GM18507 (cell line): ENCODE measurements at regions not wholly inside any gene's neighbourhood (a gene's known extent, or its start where the extent isn't known, plus 50 kb on each side); places are given as distances from the start of the nearest gene placed in this dataset.
"Not testable (repeated sequence)": the region's sequence is repeated elsewhere in the genome, so short reads cannot be mapped to it uniquely, and the experiment has no call there.

Experiments
- DNase-seq: peaks from one replicate; pipeline ENCODE4 v3.0.0; 2011; ENCODE audit warnings: low read depth; ENCODE audit not compliant: insufficient read length; ENCODE audit errors: extremely low spot score
- FAIRE-seq: peaks from 2 replicates; lab custom pipeline; 2011; peaks lifted over from hg19 to GRCh38; lab: Jason Lieb, UNC

DNA sequence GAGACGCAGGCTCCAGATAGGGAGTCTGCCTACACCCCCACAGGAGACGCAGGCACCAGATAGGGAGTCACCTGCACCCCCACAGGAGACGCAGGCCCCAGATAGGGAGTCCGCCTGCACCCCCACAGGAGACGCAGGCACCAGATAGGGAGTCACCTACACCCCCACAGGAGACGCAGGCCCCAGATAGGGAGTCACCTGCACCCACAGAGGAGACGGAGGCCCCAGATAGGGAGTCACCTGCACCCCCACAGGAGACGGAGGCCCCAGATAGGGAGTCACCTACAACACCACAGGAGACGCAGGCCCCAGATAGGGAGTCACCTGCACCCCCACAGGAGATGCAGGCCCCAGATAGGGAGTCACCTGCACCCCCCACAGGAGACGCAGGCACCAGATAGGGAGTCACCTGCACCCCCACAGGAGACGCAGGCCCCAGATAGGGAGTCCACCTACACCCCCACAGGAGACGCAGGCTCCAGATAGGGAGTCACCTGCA, 77.2 kb upstream of the PPP2R2D start:
- DNase-seq, FAIRE-seq: not testable (repeated sequence)

DNA sequence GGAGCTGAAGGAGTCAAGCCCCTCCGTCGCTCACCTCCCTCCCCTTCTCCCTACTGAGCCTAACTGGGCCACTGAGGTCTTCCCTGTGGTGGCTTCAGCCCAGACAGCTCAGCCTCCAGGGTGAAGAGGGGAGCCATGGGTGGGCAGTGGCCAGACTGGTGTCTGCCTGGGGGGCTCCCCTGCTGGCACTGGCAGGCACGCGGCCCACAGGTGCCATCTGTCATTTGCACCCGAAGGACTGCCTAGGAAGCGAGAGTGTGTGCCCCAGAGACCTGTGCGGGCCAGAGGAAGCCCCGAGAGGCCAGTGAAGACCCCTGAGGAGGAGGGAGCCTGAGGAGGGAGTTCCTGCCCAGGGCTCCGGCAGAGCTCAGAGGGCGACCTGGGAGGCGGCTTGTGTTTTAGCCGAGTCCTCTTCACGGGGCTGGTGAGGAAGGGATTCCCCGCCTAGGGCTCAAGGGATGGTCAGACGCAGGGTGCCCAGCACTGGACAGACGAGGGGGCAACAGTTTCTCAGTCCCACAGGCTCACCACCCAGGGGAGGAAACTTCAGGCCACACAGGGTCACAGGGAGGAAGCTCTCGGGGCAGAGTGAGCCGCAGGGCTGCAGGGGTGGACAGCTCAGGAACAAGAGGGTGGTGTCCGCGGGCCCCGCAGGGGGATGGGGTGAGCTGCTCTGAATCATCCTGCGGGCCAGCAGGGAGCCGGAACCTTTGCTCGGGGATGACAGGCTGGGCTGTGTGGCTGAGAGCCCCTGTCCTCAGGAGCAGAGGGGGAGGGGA, 76.2 kb upstream of the PPP2R2D start:
- FAIRE-seq, result no peak

DNA sequence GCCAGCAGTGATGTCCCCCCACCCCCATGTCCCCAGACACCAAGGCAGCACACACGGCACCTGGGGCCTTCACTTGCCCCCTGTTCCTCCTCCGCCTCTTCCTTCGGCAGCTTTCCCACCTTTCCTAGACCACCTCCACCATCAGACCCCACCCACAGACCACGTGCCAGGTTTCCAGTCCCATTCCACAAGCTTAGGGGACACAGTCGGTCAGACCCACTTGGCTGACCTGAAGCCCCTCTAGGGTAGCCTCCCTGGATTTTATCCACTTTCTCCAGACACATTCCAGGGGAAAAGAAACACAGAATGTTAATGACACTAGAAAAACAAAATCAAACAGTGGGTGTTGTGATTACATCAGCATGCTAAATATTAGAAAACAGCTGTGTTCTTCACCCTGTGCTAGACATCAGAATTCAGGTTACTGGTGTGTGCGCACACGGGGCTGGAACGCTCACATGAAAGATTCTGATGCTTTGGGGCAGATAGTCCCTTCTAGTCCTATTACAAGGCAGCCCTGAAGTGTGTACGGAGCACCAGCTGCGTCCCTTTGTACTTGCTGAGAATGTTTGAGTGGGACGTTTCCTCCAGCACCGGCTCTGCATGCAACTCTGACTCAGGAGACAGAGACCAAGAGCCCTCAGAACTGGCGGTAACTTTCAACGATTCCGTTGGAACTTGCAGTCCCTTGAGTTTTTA, 75.5 kb upstream of the PPP2R2D start:
- DNase-seq, result no peak
- FAIRE-seq, result no peak

More for the DNA sequence above, 76.2 kb upstream of the PPP2R2D start:
- DNase-seq, result no peak

DNA sequence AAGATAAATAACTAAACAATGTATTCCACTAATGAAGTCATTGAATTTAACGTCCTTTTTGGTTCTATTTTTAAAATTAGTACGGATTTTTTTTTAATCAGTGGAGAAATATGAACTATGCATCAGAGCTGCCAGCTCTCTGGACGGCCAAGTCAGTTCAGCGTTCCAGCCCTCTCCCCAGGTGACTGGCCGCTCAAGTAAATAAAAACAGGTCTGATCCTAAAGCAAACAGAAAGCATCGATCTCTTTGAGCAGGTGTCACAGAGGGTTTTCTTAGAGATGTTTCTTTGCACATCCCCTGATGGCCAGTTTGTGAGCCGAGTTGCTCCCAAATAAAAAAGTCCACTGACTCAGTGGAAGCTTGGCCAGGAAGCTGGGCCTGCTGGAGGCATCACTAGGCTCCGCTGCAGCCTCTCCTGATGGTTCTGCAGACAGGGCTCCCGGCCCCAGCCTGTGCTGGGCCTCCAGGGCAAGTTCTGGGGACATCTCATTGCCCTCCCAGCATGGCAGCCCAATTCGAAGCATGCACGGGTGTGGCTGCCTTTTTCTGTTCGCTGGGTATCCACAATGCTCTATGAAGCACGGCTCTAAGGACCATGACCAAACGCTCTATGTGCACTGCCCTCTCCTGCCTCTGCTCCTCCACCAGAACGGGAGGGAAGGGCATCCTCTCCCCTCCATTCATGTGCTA, 74.7 kb upstream of the PPP2R2D start:
- FAIRE-seq, result no peak
- no peak for DNase-seq

DNA sequence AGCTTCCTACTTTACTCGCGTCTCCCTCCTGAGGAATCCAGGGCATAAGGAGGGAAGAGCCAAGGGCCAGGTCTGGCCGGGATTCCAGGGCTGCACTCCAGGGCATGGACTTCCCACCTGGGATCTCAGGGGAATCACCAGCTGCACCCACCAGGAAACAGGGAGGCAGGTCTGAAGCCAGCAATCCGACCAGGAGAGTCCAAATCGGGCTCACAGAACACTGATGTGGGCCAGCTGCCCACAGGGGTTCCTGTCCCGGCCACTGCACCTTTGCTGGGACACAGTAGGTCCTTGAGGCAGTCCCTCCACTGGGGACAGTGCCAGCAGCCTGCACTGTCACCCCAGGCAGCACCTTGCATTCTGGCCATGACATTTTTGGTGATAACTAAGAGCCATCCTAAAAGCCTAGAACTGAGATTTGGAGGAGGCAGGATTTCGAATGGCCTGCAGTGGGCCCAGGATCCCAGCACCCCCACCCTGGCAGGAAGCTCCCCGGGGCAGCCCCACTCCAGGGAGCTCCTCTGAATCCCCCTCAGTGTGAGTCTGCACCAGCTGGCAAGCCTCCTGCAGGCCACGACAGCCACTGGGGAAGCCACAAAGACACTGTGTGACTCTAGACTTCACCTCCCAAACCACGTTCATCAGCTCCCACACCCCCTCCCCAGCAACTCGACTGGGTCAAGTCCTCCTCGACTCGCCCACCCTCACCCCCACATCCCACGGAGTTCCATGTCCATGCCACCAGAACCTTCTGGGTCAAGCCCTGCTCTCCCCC, 71.5 kb upstream of the PPP2R2D start:
- FAIRE-seq, result no peak
- DNase-seq, result no peak

DNA sequence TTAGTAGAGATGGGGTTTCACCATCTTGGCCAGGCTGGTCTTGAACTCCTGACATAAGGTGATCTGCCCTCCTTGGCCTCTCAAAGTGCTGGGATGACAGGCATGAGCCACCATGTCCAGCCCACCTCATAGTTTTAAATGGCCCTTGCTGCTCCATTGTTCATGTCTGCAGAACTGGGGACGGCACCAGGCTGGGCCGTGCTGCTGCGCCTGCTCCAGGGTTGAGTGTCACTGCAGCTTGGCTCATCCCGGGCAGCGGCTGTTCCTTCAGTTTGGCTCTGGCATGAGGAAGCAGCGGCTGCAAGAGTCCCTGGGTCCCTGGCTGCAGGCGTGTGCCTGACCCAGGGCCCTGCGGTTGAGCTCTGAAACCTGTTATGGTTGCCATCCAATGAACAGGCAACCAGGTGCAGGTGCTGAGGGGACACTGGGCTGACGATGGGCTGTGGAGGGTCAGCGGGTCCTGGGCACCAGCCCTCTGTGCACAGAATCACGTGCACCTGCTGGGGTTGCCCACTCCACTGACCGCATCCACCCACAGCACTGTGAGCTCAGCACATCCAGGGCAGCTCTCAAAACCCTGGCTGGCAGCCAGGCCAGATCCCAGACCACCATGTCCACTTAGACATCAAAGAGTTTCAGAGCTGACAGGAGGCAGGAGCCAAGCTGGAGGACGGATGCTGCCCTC, 70.2 kb upstream of the PPP2R2D start:
- FAIRE-seq, result no peak
- no peak for DNase-seq

DNA sequence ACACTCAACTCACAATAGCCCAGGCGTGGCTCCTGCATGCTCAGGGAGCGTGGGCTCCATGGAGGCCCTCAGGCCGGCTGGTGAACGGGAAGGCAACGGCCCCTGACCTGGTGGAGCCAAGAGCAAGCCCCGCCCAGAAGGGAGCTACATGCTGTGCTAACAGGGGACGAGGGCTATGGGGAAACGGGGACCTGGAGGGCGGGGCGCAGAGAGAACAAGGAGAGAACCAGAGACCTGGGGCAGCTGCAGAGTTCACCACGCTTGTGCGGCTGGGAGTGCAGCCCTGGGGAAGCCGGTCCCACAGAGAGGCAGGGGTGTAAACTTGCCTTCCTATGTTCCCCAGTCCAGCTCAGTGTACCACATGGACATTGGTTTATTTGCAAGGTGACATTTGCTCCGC, 69.2 kb upstream of the PPP2R2D start:
- FAIRE-seq, result no peak

DNA sequence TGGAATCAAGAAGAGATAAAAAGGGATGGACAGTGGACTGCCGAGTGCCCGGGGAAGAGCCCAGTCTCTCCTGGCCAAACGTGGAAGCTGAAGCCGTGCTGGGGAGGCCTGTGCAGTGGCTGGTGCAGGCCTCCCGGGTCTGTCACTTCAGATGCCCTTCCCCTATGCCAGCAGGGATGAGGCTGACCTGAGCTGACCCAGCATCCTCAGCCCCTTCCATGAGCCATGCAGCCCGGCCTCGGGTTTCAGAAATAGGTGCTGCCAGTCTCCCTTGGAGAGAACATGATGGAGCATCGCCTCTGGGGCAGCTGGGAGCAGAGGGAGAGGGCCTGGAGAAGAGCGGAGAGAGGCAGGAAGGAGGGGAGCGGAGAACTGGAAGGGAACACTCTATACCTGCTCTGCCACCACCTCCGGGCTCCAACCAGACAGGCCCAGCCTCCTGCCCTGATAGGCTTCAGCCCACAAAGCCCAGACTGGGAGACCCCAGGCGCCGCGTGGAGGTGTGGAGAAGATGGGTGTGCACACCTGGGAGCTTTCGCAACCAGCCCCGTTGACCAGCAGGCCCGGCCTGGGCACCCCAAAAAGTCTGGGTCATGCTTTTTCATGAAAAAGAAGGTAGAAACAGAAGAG, 68.6 kb upstream of the PPP2R2D start:
- no peak for FAIRE-seq
- no peak for DNase-seq

More for the DNA sequence above, 69.2 kb upstream of the PPP2R2D start:
- no peak for DNase-seq

DNA sequence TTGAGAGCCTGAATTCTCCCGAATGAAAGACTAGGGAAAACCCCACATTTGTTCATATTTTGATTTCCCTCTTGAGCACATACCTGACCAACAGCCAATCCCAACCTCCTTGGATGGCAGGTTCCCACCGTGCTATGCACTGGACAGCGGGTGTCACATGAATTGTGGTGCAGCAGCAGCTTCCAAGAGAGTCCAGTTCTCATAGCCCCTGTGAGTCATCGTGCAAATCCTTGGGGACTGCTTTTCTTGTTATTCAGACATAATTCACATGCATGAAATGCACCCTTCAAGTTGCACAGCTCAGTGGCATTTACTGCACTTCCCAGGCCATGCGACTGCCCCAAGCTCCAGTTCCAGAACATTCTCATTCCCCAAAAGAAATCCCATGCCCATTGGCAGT, 67.8 kb upstream of the PPP2R2D start:
- FAIRE-seq (no peak), DNase-seq (no peak)

DNA sequence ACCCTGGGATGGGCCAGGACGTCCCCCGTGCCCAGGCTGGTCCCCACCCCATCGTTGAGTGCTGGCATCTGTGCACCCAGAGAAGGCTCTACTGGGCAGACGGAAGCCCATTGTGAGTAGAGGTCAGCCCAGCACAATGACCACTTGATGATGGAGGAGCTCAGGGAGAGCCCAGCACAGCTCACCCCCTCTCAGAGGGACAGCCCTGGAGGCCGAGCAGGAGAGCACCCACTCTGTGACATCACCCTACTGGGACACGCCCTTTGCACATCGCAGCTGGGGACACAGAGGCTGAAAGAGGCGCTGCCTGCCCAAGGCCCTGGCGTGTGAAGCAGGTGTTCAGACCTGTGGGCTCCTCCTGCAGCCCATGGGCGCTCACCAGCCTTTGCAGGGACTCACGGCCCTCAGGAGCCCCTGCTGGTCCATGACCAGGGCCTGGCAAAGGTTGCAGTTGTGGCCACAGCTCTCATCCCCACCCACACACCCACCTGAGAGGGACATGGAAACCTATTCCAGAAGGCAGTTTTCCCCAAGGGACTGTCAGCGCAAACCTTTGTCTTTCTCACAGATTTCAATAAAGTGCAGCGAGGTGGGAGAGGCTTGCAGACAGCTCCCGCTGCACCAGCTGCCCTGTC, 67.2 kb upstream of the PPP2R2D start:
- no peak for DNase-seq
- no peak for FAIRE-seq

DNA sequence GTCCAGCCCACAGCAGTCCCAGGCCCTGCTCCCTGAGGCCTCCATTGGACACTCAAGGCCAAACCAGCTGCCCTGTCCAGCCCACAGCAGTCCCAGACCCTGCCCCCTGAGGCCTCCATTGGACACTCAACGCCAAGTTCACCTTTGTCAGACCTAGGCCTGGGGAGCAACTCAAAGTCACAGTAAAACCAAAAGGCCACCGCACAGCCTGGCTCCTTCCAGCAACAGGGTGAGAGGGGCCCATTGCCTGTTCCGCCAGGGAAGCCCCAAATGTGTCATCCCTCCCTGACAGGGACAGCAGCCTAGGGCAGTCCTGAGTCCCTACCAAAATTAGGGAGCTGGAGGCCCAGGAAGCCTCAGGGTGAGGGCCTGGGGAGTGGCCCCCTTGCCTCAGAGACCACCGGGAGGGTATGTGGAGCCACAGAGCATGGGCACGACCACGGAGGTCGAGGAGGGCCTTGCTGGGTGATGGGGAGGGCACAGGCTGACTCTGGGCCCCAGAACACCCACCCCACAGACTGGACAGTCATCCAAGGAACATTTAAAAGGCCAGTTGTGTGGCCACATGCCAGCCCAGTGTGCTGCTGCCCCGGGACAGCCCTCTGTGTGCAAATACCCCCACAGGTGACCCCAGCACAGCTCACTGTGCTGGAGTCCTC, 66.5 kb upstream of the PPP2R2D start:
- DNase-seq (no peak), FAIRE-seq (no peak)

DNA sequence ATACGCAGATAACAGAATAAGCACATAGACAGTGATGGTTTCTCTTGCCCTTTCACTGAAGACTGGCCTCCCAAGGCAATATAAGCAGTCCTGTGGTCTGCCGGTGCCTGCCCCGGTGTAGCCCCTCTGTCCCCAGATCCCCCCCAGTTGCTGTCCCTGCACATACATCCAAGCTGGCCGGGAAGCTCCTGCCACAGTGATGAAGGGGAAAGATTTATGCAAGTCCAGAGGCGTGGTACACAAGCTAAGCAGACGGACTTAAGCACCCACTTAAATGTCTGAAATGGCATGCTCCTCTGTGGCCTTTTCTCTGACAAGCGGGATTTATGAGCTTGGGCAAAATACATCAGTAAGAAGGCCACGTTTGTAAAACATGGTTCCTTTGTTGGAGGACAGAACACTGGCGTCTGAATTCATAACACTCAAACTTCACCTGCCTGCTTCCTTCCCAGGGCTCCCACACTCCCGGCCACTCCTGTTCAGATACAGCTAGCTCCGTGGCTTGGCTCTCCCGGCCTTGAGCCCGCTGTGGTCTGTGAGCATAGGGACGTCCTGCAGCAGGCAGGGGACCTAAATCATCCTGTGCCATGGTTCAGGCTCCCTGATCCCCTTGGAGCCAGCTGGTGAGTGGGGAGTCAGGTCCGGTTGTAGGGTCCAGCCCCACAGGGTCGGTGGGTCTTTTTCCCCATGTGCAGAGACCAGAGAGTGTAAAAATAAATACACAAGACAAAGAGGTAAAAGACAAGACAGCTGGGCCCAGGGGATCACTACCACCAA, 61.7 kb upstream of the PPP2R2D start:
- no peak for DNase-seq
- FAIRE-seq, result no peak

DNA sequence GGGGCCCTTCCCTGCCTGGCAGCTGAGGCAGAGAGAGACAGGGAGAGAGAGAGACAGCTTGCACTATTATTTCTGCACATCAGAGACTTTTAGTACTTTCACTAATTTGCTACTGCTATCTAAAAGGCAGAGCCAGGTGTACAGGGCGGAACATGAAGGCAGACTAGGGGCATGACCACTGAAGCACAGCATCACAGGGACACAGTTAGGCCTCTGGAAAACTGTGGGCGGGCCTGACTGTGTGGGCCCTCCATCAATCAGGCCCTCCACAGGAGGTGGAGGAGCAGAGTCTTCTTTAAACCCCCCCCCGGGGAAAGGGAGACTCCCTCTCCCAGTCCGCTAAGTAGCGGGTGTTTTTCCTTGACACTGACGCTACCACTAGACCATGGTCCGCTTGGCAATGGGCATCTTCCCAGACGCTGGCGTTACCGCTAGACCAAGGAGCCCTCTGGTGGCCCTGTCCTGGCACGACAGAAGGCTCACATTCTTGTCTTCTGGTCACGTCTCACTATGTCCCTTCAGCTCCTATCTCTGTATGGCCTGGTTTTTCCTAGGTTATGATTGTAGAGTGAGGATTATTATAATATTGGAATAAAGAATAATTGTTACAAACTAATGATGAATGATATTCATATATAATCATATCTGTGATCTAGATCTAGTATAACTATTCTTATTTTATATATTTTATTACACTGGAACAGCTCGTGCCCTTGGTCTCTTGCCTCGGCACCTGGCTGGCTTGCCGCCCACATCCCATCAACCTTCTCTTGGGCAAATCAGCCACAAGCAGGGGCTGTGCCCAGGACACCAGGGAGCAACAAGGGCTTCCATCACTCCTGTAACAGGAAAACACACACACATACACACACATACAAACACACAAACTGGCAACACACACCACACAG, 60.7 kb upstream of the PPP2R2D start:
- not testable (repeated sequence) for DNase-seq, FAIRE-seq

DNA sequence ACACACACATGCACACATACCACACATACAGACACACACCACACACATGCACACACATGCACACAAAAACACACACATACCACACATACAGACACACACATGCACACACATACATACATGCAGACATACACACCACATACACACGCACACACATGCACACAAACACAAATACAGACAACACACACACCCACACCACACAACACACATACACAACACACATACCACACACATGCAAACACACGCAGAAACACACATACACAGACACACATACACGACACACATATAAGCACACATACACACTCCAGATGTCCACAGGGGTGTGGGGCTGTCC, 60.1 kb upstream of the PPP2R2D start:
- no peak for DNase-seq
- peak; percentile 46 for FAIRE-seq

DNA sequence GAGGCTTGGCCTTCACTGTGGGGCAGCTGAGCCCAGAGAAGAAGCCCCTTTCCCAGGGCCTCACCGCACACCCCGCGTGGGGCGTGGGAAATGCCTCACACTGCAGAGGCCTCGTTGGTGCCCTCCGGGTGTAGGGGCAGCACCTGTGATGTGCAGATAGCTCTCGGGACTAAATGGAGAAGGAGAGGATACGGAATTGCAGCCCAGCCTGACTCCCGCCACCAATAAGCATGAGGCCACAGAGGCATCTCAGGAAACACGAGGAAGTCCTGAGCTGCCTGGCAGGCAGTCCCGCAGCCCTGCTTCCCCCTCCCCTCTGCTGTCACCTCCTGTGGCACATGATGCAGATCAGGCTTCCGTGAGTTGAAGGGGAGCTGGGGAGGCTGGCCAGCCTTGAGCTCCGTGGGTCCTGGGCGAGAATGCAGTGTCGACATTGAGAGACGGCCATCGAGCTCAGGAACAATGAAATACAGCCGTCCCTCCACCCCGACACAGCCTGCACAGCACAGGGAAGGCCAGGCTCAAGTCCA, 59.6 kb upstream of the PPP2R2D start:
- FAIRE-seq (no peak), DNase-seq (no peak)

DNA sequence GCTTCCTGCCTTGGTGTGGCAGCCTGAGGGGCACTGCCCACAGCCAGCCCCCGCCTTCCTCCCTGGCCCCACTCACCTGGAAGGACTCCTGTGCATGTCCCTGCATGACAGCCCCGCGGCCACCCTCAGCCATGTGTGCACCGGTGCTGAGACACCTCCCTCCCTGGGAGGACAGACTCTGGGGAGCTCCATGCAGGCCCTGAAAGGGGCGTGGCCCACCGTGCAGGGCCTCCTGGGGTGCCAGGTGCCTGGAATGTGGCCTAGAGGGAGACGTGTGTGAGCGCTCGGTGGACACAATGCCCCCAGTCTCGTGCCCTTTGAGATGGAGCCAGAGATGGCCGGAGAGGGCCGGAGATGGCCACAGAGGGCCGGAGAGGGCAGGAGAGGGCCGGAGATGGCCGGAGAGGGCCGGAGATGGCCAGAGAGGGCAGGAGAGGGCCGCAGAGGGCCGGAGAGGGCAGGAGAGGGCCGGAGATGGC, 59.1 kb upstream of the PPP2R2D start:
- FAIRE-seq (no peak), DNase-seq (no peak)
